ENCODE measurements at regions not wholly inside any gene's neighbourhood (a gene's known extent, or its start where the extent isn't known, plus 50 kb on each side); places are given as distances from the start of the nearest gene placed in this dataset.

DNA sequence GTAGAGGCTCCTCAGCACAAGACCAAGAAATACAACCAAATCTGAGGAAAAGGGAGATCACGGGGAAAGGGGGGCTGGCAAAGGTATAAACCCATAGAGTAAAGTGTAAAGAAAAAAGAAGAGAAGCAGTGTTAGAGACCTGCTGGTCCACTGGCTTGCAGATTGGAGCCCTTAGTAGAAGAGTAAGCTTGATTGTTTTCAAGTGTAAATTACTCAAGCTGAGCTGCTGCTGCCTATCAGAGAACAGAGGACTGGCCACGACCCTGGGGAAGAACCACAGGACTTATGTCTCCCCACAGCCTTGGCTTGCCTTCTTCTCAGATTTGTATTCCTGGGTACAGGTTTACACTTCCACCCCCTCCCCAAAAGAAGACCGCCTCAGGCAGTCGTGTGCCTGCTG is 294.2 kb downstream of the LMX1A start:
- TF ChIP-seq, protein P1, sequence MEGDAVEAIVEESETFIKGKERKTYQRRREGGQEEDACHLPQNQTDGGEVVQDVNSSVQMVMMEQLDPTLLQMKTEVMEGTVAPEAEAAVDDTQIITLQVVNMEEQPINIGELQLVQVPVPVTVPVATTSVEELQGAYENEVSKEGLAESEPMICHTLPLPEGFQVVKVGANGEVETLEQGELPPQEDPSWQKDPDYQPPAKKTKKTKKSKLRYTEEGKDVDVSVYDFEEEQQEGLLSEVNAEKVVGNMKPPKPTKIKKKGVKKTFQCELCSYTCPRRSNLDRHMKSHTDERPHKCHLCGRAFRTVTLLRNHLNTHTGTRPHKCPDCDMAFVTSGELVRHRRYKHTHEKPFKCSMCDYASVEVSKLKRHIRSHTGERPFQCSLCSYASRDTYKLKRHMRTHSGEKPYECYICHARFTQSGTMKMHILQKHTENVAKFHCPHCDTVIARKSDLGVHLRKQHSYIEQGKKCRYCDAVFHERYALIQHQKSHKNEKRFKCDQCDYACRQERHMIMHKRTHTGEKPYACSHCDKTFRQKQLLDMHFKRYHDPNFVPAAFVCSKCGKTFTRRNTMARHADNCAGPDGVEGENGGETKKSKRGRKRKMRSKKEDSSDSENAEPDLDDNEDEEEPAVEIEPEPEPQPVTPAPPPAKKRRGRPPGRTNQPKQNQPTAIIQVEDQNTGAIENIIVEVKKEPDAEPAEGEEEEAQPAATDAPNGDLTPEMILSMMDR (IDR thresholded peaks at IDR 0.05): no peak
- no peak for TF ChIP-seq POLR2A (IDR thresholded peaks at IDR 0.05)

All from lower leg skin (tissue), 3 donors.